HEK293 (cell line): ENCODE measurements at regions not wholly inside any gene's neighbourhood (a gene's known extent, or its start where the extent isn't known, plus 50 kb on each side); places are given as distances from the start of the nearest gene placed in this dataset.

Experiments
- CTCF ChIA-PET: fragments of 350-600 bp; formaldehyde crosslinking; extraction: SDS; loops from one replicate; lab custom pipeline; 2021; ENCODE audit warnings: antibody characterized with exemption; lab: Yijun Ruan, JAX
- POLR2A ChIA-PET: fragments of 300-600 bp; formaldehyde crosslinking; extraction: SDS; loops from one replicate; lab custom pipeline; 2020; ENCODE audit warnings: antibody characterized with exemption, inconsistent platforms; lab: Yijun Ruan, JAX
- H3K27ac ChIP-seq: fragments of 200-500 bp; sonication (Bioruptor generic); 2 replicates; pipeline ENCODE4 v1.5.1; 2014; ENCODE audit warnings: low read depth, low read length, control low read depth, inconsistent platforms; ENCODE audit errors: extremely low read depth
- H3K36me3 ChIP-seq, 2 experiments: fragments of 200-500 bp in 1 of 2; sonication (Bioruptor generic) in 1 of 2; 1 replicate in 1 of 2; 2 replicates in 1 of 2; pipeline ENCODE4 v1.5.1; 2014 to 2017; ENCODE audit warnings: inconsistent platforms in 2 of 2, low read length in 2 of 2; ENCODE audit not compliant: control insufficient read depth in 2 of 2, insufficient read depth in 1 of 2
- H3K4me1 ChIP-seq: fragments of 200-500 bp; sonication (Bioruptor generic); 2 replicates; pipeline ENCODE4 v1.5.1; 2014; ENCODE audit warnings: mild to moderate bottlenecking, low read length, inconsistent platforms; ENCODE audit not compliant: control insufficient read depth, insufficient read depth
- H3K4me3 ChIP-seq: 2 replicates; pipeline ENCODE4 v1.5.1; 2011; ENCODE audit warnings: low read depth, mild to moderate bottlenecking, control low read depth, low read length, moderate library complexity
- H3K9me3 ChIP-seq: fragments of 200-500 bp; sonication (Bioruptor generic); 2 replicates; pipeline ENCODE4 v1.5.1; 2014; ENCODE audit warnings: low read depth, low read length, inconsistent platforms; ENCODE audit not compliant: control insufficient read depth, insufficient read depth
- EGR2 ChIP-seq: fragments of 450-650 bp; formaldehyde crosslinking; IDR thresholded peaks from 2 replicates; pipeline ENCODE4 v1.5.1; 2016; ENCODE audit warnings: low read depth, missing biosample characterization, missing genetic modification characterization
- GLIS2 ChIP-seq: fragments of 450-650 bp; formaldehyde crosslinking; IDR thresholded peaks from 2 replicates; pipeline ENCODE4 v1.5.1; 2016; ENCODE audit warnings: missing biosample characterization, missing genetic modification characterization
- OVOL3 ChIP-seq: fragments of 450-650 bp; formaldehyde crosslinking; IDR thresholded peaks from 2 replicates; pipeline ENCODE4 v1.5.1; 2016; ENCODE audit warnings: missing biosample characterization, missing genetic modification characterization
- SP7 ChIP-seq: fragments of 450-650 bp; formaldehyde crosslinking; IDR thresholded peaks from 2 replicates; pipeline ENCODE4 v1.5.1; 2016; ENCODE audit warnings: missing biosample characterization, missing genetic modification characterization
- TRIM28 ChIP-seq: IDR thresholded peaks from 2 replicates; pipeline ENCODE4 v1.6.1; 2011; ENCODE audit warnings: low read length, control low read depth, borderline replicate concordance
- WT1 ChIP-seq: fragments of 450-650 bp; formaldehyde crosslinking; IDR thresholded peaks from 2 replicates; pipeline ENCODE4 v1.5.1; 2016; ENCODE audit warnings: missing biosample characterization, missing genetic modification characterization
- ZBTB17 ChIP-seq: fragments of 450-650 bp; formaldehyde crosslinking; IDR thresholded peaks from 2 replicates; pipeline ENCODE4 v1.5.1; 2016; ENCODE audit warnings: missing biosample characterization, missing genetic modification characterization
- ZFHX2 ChIP-seq: fragments of 450-650 bp; formaldehyde crosslinking; conservative IDR thresholded peaks from 2 replicates; pipeline ENCODE4 v1.5.1; 2016; ENCODE audit warnings: missing biosample characterization, missing genetic modification characterization
- ZFP69B ChIP-seq: fragments of 450-650 bp; formaldehyde crosslinking; IDR thresholded peaks from 2 replicates; pipeline ENCODE4 v1.5.1; 2016; ENCODE audit warnings: missing biosample characterization, missing genetic modification characterization
- ZNF202 ChIP-seq: fragments of 450-650 bp; formaldehyde crosslinking; IDR thresholded peaks from 2 replicates; pipeline ENCODE4 v1.5.1; 2016; ENCODE audit warnings: missing biosample characterization, missing genetic modification characterization, borderline replicate concordance
- ZNF214 ChIP-seq: fragments of 450-650 bp; formaldehyde crosslinking; IDR thresholded peaks from 2 replicates; pipeline ENCODE4 v1.5.1; 2017; ENCODE audit warnings: missing biosample characterization, mild to moderate bottlenecking, missing genetic modification characterization, borderline replicate concordance
- ZNF350 ChIP-seq: fragments of 450-650 bp; formaldehyde crosslinking; IDR thresholded peaks from 2 replicates; pipeline ENCODE4 v1.5.0; 2017; ENCODE audit warnings: missing biosample characterization, mild to moderate bottlenecking, missing genetic modification characterization
- ZNF423 ChIP-seq: fragments of 450-650 bp; formaldehyde crosslinking; IDR thresholded peaks from 2 replicates; pipeline ENCODE4 v1.5.1; 2016; ENCODE audit warnings: missing biosample characterization, missing genetic modification characterization
- ZNF426 ChIP-seq: fragments of 450-650 bp; formaldehyde crosslinking; IDR thresholded peaks from 2 replicates; pipeline ENCODE4 v1.5.1; 2017; ENCODE audit warnings: missing biosample characterization, missing genetic modification characterization, mild to moderate bottlenecking, inconsistent platforms, moderate library complexity
- ZNF560 ChIP-seq: fragments of 450-650 bp; formaldehyde crosslinking; IDR thresholded peaks from 2 replicates; pipeline ENCODE4 v1.5.1; 2017; ENCODE audit warnings: missing biosample characterization, missing genetic modification characterization, borderline replicate concordance
- ZNF610 ChIP-seq: fragments of 450-650 bp; formaldehyde crosslinking; IDR thresholded peaks from 2 replicates; pipeline ENCODE4 v1.5.1; 2016; ENCODE audit warnings: missing biosample characterization, missing genetic modification characterization, borderline replicate concordance
- ZNF664 ChIP-seq: fragments of 450-650 bp; formaldehyde crosslinking; IDR thresholded peaks from 2 replicates; pipeline ENCODE4 v1.5.1; 2016; ENCODE audit warnings: missing biosample characterization, missing genetic modification characterization
- ZNF843 ChIP-seq: fragments of 450-650 bp; formaldehyde crosslinking; IDR thresholded peaks from 2 replicates; pipeline ENCODE4 v1.5.1; 2016; ENCODE audit warnings: missing biosample characterization, missing genetic modification characterization
- TF ChIP-seq, protein P1 (sequence below): fragments of 450-650 bp; formaldehyde crosslinking; IDR thresholded peaks from 2 replicates; pipeline ENCODE4 v1.5.0; 2017; ENCODE audit warnings: missing biosample characterization, missing genetic modification characterization, borderline replicate concordance
- TF ChIP-seq, protein P2 (sequence below): fragments of 450-650 bp; formaldehyde crosslinking; IDR thresholded peaks from 2 replicates; pipeline ENCODE4 v1.5.1; 2016; ENCODE audit warnings: missing biosample characterization, missing genetic modification characterization
- TF ChIP-seq, protein P3 (sequence below): fragments of 450-650 bp; formaldehyde crosslinking; IDR thresholded peaks from 2 replicates; pipeline ENCODE4 v1.5.1; 2016; ENCODE audit warnings: missing biosample characterization, missing genetic modification characterization
- TF ChIP-seq, protein P4 (sequence below): fragments of 450-650 bp; formaldehyde crosslinking; optimal IDR thresholded peaks from 2 replicates; pipeline ENCODE3; 2016; ENCODE audit warnings: missing biosample characterization, mild to moderate bottlenecking, missing genetic modification characterization

DNA sequence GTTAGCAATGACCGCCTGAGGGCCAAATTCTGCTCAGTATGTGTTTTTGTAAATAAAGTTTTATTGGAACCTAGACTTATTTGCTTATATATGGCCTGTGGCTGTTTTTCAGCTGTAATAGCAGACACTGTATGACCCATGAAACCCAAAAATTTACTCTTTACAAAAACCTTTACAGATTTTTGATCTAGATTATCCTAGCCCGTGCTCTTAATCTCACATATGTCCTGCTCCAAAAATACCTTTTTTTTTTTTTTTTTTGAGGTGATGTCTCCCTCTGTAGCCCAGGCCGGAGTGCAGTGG is 148.0 kb upstream of the ZNF217 start (continued):
- TF ChIP-seq, protein P1, sequence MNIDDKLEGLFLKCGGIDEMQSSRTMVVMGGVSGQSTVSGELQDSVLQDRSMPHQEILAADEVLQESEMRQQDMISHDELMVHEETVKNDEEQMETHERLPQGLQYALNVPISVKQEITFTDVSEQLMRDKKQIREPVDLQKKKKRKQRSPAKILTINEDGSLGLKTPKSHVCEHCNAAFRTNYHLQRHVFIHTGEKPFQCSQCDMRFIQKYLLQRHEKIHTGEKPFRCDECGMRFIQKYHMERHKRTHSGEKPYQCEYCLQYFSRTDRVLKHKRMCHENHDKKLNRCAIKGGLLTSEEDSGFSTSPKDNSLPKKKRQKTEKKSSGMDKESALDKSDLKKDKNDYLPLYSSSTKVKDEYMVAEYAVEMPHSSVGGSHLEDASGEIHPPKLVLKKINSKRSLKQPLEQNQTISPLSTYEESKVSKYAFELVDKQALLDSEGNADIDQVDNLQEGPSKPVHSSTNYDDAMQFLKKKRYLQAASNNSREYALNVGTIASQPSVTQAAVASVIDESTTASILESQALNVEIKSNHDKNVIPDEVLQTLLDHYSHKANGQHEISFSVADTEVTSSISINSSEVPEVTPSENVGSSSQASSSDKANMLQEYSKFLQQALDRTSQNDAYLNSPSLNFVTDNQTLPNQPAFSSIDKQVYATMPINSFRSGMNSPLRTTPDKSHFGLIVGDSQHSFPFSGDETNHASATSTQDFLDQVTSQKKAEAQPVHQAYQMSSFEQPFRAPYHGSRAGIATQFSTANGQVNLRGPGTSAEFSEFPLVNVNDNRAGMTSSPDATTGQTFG = no peak
- TF ChIP-seq ZNF350 (no peak), TRIM28 (no peak), ZNF610 (tag by site-specific recombination) (no peak), ZNF664 (tag by site-specific recombination) (no peak), OVOL3 (tag by site-specific recombination) (no peak), GLIS2 (tag by site-specific recombination) (no peak)
- TF ChIP-seq, protein P2, sequence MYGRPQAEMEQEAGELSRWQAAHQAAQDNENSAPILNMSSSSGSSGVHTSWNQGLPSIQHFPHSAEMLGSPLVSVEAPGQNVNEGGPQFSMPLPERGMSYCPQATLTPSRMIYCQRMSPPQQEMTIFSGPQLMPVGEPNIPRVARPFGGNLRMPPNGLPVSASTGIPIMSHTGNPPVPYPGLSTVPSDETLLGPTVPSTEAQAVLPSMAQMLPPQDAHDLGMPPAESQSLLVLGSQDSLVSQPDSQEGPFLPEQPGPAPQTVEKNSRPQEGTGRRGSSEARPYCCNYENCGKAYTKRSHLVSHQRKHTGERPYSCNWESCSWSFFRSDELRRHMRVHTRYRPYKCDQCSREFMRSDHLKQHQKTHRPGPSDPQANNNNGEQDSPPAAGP = no peak
- TF ChIP-seq, protein P3, sequence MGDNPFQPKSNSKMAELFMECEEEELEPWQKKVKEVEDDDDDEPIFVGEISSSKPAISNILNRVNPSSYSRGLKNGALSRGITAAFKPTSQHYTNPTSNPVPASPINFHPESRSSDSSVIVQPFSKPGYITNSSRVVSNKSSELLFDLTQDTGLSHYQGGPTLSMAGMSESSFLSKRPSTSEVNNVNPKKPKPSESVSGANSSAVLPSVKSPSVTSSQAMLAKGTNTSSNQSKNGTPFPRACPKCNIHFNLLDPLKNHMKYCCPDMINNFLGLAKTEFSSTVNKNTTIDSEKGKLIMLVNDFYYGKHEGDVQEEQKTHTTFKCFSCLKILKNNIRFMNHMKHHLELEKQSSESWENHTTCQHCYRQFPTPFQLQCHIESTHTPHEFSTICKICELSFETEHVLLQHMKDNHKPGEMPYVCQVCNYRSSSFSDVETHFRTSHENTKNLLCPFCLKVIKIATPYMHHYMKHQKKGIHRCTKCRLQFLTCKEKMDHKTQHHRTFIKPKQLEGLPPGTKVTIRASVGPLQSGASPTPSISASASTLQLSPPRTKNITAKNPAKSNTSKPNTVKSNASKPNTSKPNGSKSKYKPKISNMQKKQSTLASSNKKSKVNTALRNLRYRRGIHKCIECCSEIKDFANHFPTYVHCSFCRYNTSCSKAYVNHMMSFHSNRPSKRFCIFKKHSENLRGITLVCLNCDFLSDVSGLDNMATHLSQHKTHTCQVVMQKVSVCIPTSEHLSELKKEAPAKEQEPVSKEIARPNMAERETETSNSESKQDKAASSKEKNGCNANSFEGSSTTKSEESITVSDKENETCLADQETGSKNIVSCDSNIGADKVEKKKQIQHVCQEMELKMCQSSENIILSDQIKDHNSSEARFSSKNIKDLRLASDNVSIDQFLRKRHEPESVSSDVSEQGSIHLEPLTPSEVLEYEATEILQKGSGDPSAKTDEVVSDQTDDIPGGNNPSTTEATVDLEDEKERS (tag by site-specific recombination) = no peak

DNA sequence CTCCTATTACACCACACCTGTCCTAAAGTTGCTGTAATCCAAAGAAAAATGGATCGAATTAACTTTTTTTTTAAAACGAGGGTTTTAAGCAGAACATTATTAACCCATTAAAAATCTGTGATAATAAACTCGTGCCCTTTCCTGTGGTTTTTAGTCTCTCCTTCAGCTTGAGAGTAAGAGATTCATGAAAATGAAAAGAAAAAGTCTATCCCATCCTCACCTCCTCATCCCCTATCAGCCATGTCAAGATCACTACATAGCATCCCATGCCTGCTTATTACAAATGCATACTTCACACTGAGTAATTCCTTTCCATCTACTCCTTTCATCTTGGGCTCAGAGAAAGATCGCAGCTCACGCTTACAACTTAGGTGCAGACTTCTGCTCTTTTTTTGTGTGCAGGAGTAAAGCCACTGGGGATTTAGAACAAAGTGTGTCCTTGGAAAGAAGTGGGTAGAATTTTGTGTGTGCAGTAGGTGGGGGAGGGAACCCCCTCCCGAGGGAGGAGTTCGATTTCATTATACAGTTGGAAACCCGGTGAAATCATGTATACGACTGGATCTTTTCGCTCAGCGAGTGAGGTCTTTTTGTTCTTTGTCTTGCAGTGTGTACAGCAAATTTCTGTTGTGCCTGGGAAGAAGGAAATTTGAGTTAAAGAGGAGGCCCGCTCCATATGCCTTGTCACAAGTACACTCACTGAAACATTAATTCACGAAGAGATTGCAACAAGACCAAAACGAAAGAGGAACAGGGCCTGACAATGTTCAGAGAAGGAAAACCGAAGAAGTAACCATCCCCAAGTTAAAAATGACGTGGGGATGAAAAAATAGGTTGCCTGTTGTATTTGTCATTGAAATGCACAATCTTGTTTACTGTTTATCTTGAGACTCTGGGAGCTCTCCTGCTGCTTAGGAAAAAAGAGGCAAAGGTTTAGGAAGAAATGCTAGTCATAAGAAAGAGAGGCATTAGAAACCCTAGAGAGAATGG is 146.5 kb upstream of the ZNF217 start:
- CTCF ChIA-PET = interaction anchor here (1.2 to 1.3 kb wide), 3 partner anchors 8 to 176 kb away, joined by 3 to 5 read pairs (median 5); no protein-coding TSS in a partner anchor
- Histone ChIP-seq H3K9me3 (no peaks in the 10 kb centered on the region), H3K36me3 (no peaks in the 10 kb centered on the region), H3K27ac (peak overlapping the region; percentile 14; the same call in 1 of the 2 replicates), H3K4me1 (peaks cover 16% of the 10 kb centered on the region), H3K4me3 (no peak overlapping the region)
- POLR2A ChIA-PET = interaction anchor here (1.4 to 1.5 kb wide), 2 partner anchors 34 to 160 kb away, joined by 3 read pairs; no protein-coding TSS in a partner anchor
- peak; percentile 53 for TF ChIP-seq ZBTB17 (tag by site-specific recombination)
- no peak for TF ChIP-seq ZFP69B (tag by site-specific recombination)
- TF ChIP-seq EGR2 (tag by site-specific recombination) = peak; percentile 36; the same call in 1 of the 2 replicates

DNA sequence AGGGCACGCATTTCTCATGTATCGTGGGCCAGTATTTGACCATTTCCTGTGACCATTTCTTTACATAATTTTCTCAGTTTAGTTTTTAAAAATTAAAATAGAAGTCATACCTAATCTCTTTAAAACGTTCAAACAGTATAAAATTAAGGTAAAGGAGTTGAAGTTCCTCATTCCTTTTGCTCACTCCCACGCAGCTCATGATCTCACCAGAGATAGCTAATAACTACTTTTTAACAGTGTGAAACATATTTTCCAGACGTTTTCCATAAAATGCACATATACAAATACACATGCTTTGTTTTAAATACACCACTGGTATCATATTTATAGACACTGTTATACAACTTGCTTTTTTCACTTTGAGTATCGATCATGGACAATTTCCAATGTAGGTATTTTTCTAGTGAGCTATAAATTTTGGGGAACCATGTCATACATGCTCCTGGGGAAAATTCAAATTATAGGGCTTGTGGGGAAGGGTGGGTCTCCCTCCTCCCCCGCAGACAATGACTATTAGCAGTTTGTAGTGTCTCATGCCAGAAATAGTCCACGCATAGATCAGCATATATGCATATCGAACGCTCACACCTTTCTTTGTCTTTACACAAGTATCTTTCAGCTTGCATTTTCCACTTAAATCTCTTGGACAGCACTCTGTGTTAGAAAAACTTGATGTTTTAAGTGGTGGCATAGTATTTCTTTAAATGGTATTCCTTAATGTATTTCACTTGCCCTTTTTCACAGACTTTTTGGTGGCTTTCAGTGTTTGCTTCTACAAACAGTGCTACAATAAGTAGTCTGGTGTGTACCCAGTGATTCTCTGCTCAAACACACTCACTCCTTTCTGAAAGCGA is 145.5 kb upstream of the ZNF217 start:
- POLR2A ChIA-PET = interaction anchor here (0.6 to 1.8 kb wide), 6 partner anchors 14 to 159 kb away, joined by 3 to 7 read pairs (median 3); no protein-coding TSS in a partner anchor
- Histone ChIP-seq H3K27ac (peak overlapping the region; percentile 59; the same call in 1 of the 2 replicates), H3K9me3 (no peaks in the 10 kb centered on the region), H3K4me3 (peak overlapping the region; percentile 10; the same call in 1 of the 2 replicates), H3K36me3 (no peaks in the 10 kb centered on the region), H3K4me1 (peaks cover 16% of the 10 kb centered on the region)
- CTCF ChIA-PET = interaction anchor here (0.6 to 1.3 kb wide), 5 partner anchors 9 to 152 kb away, joined by 3 to 5 read pairs (median 3); no protein-coding TSS in a partner anchor
- TF ChIP-seq ZNF843 (tag by site-specific recombination) (no peak), SP7 (peak; percentile 61; the same call in 1 of the 2 replicates), WT1 (tag by site-specific recombination) (0 out of 2 replicates have a peak, but pooled peaks have one; percentile 13), ZFHX2 (tag by site-specific recombination) (peak; percentile 36; the same call in 1 of the 2 replicates), ZNF560 (no peak), ZNF423 (no peak), ZNF214 (no peak), ZNF202 (tag by site-specific recombination) (no peak), ZNF426 (tag by site-specific recombination) (0 out of 2 replicates have a peak, but pooled peaks have one; percentile 4)
- TF ChIP-seq, protein P4, sequence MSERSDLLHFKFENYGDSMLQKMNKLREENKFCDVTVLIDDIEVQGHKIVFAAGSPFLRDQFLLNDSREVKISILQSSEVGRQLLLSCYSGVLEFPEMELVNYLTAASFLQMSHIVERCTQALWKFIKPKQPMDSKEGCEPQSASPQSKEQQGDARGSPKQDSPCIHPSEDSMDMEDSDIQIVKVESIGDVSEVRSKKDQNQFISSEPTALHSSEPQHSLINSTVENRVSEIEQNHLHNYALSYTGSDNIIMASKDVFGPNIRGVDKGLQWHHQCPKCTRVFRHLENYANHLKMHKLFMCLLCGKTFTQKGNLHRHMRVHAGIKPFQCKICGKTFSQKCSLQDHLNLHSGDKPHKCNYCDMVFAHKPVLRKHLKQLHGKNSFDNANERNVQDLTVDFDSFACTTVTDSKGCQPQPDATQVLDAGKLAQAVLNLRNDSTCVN (tag by site-specific recombination) = peak; percentile 4
